Islet of Langerhans (tissue), 1 donor: ENCODE measurements at regions not wholly inside any gene's neighbourhood (a gene's known extent, or its start where the extent isn't known, plus 50 kb on each side); places are given as distances from the start of the nearest gene placed in this dataset.

Experiments
- FAIRE-seq: peaks from one replicate; lab custom pipeline; 2011; peaks lifted over from hg19 to GRCh38; lab: Jason Lieb, UNC

DNA sequence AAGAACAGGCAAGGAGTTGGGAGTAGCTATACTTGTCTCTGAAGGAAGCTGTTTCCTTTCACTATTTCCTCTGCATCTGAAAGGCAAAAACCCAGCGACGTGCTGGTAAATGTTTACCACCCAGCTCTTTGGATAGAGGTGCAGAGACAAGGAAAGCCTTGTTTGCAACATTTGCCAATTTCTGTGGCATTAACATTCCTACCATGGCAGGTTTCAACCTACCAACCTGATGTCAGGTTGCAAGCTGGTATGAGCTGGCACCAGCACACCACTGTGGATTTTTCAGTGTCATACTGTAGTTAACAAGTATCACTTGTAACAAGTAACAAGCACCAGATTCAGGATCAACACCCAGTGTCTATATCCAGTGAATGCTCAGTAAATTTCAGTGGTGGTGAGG lies 294.8 kb upstream of the TMPO start:
- no peak for FAIRE-seq

DNA sequence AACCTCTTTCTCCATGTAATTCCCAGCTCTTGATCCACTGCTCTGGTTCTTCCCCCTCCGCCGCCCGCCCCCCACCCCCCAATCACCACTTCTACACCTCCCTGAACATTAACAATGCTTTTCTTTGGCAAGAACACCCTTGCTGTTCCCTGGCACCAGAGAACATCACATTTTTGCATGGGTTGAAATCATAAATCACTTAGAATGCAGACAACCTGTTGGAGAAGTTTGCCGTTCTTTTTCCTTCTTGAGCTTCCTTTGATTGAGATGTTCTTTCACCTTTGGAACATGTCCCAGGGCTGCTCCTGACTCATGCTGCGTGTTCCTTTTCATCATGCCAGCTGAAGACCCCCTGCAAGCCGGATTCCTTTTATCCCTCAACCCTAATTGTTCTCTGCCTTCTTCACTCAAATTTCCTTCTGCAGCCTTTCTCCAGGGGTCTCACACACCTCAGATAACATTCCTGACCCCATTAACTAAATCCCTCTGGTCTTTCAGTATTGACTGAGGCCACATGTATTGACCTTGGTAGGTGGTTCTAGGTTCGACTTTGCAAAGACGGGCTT lies 294.1 kb upstream of the TMPO start:
- FAIRE-seq = no peak

DNA sequence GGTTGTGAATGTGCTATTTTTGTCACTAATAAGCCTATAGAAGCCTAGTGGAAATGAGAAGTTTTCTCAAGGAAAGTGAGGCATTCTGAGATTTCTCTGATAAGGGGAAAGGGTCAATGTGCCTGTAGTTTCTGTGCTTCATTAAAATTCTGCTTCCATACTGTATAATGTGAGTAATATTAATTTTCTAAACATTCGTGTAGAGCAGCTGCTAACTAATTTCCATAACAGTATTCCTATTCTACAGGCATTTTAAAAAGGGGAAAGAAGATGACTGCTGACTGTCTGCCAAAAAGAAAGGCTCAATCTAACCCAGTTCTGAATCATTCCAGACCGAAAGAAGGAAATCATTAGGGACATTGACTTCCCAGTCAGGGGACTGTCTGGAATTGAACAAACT lies 293.3 kb upstream of the TMPO start:
- FAIRE-seq = no peak

DNA sequence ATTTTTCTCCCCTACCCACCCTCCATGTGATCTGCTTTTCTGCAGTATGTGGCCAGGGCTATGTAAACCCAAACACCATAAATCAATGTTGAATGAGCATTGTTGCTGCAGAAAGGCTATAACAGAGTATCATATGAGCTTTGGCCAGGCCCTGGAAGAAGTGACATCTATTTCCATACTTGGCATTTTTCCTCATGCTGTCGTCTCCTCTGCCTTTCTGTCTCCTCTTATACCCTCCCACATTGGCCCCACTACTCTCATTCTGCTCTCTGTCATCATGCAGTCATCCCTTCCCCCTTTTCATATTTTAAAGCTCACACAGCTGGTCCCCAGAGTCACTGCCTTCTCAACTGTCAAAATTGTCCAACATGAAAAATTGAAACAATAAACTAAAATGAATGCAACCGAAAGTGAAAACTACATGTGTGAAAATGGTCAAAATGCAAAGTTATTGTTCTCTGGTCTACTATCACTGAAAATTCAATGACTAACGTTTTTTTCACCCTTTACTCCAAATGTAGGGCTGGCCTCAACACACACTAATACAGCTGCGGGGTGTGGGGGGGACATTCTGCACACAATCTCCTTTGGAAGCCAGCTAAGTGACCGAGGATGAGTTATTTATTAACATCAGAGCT lies 290.7 kb upstream of the TMPO start:
- no peak for FAIRE-seq

DNA sequence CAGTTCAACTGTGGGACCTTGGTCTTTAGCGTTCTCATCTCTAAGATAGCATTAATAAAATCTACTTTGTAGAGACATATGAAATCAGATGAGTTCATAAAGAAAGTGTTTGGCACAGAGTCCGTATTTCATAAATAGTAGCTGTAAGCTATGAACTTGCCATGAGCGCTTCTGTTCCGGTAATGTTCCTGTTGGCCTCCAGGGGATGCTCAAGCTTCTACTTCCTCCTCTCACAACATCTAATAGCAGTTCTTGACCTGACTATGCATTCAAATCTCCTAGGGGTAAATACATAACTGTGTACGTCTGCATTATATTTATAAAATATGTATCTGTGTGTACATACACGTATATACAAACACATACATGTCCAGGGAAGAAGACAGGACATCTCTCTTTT lies 288.2 kb upstream of the TMPO start:
- FAIRE-seq = no peak

DNA sequence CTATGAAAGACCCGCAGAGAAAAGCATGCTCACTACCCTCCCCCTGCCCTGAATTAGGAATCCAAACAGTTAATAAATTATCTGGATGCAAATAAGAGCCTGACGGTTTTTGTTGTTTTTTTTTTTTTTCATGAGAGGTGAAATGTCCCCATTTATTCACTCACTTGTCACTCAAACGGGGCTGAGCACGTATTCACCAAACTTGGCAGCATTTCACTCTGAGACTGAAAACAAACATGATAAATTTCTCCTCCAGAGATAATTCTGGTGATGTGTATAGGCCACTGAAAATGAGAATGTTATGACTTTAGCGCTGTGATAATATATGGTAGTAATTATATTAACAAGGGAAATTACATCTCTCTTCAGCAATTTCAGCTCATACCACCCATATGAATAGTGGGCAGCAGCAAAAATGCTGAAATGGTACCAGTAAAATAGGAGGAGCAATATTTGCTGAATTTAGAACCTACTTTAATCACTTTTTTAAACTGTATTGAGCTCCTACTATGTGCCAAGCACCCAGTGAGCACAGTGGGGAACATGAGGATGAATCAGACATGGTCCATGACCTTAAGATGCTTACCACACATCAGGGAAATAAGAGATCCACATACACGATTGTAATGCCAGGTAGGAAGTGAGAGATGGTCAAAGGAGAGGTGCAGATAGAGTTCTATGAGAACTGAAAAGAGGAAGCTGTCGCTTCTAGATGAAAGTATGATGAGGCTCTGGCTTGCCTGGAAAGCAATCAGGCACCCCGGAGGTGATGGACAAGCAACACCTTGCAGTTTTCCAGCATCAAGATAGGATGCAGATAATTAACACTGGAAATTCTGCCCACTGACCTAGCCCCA lies 286.5 kb upstream of the TMPO start:
- FAIRE-seq = no peak

DNA sequence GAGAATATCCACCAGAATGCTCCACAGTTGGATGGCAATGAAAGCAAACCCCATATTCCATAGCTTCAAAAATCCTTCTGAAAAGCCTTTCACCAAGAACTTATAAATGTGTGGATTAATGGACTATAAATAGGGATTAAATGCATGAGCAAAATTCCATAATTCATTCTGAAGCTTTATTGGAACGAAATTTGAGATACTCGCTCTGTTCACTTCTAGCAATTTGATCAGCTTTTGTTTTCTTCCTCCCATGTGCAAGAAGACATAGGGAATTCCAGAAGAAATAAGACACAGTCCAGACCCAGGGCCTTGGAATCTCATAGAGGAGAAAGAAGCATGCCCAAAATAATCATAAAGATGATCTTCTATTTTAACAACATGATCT lies 285.9 kb upstream of the TMPO start:
- FAIRE-seq = no peak

DNA sequence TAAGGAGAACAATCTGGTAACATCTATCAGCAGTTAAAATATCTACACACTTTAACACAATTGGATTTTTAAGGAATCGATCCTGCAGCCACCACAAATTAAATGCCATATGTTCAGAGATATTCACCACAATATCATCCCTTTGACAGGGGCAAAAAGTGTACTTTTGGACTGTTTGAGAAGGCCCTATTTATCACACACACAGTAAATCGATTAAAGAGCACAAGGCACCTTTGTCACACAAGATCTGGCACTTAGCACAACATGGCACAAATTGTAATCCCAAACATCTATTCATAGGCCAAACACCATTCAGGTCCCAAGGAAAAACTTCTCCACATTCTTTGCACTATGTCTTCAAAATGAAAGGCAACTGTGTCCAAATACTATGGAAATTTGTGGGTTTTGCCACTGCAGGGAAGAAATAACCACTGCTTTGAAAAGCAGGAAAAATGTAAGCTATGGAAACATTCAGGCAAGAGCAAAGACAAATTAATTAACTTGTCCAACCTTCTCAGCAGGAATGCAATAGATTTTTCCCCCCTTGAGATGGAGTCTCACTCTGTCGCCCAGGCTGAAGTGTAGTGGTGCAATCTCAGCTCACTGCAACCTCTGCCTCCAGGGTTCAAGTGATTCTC lies 282.5 kb upstream of the TMPO start:
- no peak for FAIRE-seq

DNA sequence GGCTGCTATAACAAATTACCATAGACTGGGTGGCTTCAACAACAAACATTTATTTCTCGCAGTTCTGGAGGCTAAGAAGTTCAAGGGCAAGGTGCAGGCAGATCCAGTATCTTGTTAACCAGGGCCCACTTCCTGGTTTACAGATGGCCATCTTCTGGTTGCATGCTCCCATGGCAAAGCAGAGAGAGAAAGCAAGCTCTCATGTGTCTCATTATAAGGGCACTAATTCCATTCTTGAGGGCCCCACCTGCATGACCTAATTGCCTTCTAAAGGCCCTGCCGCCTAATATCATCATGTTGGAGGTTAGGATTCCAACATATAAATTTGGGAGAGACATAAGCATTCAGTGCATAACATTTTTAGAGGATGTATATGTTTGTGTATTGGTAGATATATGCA lies 280.1 kb upstream of the TMPO start:
- no peak for FAIRE-seq

DNA sequence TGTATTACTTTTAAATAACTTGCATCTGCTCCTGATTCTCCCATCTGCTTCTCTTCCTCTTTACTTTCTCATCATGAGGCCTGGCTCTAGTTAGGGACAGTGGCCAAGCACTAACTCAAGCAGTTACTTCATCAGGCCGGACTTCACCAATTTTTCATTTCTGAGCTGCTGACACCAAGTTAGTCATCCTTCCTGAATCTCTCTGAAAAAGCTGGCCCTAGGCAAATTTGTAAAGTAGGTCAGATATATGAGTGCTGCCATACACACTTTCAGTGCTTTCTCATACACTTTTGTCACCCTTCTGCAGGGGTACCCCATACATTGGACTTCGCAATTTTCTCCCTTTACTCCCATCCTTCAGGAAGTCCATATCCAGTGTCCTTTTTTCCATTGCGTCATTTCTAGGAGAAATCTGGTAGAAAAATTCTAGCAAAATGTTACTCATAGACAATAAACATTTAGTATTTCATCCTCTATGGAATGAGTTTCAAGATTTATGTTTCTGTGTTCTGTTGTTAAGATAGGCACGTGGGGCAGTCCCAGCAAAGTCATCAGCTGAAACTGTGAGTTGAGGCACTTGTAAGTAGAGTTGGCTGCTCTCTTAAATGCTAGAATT lies 276.8 kb upstream of the TMPO start:
- no peak for FAIRE-seq

DNA sequence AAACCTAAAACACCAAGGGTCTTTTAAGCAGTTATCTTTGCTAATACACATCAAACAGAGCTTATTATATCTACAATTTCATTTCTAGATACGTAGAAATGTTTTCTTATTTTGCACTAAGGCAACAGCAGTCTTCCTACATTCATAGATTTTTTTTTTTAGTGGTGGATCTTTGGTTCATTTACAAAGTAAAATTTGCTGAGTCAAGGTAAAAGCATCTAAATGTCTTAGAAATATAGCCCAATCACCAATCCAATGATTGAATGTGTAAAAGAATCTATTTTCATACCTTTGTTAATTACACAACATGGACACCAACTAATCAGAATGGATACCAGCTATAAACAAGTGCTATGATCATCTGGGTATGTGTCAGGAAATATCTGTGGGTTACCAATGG lies 272.2 kb upstream of the TMPO start:
- FAIRE-seq = no peak

DNA sequence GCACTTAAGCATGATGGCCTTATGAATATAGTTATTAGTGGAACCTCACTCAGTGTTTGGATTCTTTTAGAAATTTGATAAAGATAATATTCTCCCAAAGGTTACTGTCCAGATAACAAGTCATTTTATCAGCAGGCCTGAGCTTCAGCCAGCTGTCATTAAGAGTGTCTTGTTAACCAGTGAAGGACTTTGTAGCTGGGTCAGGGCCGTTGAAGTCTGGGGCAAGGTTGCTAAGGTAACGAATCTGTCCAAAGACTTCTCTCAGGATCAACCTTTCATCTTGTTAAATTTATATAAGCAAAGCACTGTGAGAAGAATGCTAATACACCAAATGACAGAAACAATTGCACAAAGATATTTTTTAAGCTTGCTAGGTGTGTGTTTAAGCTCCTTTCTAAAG lies 271.3 kb upstream of the TMPO start:
- no peak for FAIRE-seq

DNA sequence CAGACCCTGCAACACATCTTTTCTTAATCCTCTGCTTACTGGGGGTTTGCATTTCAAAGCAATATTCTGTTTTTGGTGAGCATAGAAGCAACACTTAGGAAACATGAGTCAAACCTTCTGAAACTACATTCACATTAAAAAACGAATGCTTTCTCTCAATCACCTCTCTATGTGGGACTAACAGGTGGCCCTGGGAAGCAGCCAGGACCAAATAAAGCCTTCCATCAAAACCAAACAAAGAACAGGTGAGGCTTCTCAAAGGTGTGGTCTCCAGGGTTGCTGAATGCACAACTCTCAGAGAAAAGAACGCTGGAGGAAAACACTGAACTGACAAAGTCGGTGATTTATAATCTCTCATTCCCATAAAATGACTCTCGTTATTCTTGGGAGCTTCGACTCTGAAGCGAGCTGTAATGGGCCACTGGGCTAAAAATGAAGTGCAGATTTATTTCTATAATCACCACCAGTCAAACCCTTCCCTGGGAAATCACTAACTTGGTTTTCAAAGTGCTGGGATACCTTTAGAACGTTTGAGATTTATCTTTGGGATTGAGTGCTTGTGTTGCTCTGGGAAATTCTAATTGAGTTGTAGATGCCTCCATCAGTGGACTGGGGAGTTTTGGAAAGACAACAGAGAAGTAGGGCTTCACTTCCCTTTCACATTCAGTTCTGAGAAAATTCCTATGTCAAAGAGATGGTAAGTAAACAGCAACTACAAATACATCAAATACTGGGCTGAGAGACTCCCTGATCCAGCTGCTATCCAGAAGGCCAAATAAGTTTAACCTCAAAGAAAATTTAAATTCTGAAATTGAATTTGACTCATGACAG lies 262.0 kb upstream of the TMPO start:
- no peak for FAIRE-seq

DNA sequence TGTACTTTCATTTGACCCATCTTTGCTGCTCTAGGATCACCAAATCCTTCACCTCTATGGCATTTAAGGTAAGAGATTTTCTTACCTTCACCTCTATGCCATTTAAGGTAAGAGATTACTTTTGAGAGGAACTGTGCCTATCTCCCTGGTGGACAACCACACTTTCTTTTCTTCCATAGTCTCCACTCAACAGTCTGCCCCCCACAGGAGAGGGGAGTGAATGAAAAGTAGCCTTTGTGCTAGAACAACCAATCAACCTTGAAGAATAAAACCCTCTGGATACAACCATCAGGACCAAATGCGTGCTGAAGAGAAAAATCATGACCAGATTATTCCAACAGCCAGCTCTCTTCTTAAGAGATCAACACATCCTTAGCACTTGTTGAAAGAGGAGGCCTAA lies 258.6 kb upstream of the TMPO start:
- FAIRE-seq = no peak

DNA sequence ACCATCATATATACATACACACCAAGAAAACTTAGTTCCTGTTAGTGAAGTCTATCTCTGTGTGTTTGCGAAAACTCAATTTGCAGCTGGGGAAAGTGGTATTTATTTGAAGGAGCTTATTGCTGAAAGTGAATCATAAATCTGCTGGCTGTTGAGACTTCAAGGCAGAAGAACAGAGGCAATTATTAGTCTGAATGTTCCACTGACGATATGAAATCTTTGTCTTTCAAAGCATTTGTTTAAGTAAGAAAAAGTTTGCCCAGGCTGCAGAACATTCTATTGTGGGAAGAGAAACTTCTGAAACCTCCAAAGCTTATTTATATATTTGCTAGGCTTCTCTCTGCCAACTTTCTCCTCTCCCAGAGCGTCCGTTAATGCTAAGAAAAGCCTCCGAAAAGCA lies 255.7 kb upstream of the TMPO start:
- FAIRE-seq = no peak

DNA sequence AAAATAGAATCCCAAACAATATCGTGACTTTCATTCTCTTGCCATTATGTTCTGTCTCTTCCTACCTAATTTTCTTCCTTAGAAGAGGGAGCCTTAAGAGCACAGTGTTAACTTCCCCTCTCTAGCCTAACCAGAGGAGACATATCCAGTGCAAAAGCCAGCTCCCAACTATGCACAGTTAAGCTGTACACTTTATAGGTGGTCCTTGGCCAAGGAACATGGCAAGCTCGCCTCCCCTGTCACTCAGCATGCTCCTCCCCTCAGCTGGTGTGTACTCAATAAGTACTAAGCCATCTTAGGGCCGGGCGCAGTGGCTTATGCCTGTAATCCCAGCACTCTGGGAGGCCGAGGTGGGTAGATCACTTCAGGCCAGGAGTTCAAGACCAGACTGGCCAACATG lies 255.1 kb upstream of the TMPO start:
- FAIRE-seq = no peak

DNA sequence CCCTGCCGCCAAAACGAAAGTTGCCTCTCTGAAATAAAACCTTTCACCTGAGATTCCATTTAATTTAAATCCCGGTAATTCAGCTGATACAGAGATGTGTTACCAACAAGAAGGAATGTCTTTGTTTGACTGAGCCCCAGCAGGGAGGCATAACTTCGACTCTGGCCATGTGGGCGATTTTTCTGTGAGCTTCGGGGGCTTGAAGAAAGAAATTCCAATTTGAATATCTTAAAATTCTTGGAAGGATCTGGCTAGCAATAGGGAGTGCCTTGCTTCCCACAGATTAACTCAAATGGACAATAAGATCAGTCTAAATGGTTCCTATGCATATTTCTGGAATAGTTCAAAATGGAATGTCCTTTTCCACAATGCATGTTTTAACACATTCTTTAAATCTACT lies 252.5 kb upstream of the TMPO start:
- no peak for FAIRE-seq

DNA sequence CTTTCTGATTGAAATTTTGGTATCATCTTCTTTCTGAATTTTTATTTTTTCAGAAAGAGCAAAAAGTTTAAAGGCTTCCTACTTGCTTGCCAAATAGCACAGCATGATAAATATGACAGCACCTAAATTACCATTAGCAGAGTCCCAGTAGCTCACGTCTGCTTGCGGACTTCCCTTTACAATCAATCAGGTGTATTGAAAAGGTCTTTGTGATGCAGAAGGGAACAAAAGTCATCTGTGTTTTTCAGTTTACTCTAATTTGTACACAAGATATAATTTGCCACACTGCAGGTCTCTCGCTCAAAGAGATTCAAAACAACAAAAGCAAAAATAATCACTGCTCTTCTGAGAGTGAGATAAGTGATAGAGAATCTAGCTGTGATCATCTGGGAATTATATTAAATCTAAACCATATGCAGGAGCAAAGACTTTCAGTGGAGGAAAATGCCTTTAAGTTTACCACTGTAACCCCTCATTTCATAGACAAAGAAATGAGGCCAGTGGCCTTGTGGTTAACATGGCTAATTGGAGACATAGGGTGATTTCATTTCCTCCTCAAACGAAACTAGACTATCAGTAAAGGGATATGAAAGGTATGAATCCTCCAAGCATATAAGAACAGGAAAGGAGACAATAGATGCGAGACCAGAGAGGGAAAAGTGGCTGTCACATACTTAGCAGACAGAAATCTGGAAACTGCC lies 240.8 kb upstream of the TMPO start:
- no peak for FAIRE-seq

DNA sequence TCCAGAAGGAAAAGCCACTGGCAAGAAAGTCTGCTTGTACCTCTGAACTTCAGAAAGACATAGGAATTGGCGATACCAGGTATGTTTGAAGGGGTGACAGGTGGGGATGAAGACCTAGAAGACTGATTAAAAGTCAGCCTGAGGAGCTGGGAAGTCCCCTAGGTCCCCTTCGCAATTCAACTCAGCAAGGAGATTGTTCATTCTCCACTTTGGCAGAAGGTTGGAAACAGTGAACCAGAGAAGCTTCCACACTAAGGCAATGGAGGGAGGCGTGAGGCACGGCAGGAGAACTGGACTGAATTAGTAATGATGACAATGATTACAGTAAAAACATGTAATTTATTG lies 240.3 kb upstream of the TMPO start:
- no peak for FAIRE-seq

DNA sequence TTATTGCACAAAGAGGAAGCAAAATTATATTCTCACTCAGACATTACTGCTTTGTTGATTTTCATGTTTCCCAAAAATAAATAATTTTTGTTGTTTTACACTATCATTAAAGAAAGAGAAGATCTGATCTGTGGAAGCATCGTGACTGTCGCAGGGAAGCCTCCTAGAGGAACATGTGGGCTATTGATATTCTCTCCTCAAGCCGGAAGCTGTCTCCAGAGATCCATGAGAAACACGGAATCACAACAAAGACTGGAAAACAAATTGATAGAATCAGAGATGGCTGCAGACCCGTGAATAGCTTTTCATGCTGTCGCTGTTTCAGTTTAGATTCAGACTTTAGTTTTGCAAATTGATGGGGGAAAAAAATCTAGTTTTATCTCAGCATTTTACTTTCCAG lies 235.2 kb upstream of the TMPO start:
- no peak for FAIRE-seq

DNA sequence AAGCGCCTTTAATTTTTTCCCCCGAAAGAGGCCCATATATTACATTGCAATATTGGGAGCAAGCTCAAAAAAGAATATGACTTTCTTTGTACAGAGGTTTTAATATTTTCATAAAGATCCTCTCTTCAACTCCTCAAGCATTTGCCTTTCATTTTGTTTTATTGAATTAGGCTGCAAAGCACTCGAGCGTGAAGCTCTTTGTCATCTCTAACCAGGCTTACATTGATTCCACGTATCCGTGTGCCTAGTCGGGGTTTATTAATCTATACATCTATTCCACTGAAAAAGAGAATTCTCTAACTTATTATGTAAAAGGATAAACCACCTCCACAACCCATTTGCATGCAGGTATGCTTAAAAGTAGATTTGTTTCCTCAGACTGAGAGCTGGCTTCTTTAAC lies 234.8 kb upstream of the TMPO start:
- FAIRE-seq = no peak

DNA sequence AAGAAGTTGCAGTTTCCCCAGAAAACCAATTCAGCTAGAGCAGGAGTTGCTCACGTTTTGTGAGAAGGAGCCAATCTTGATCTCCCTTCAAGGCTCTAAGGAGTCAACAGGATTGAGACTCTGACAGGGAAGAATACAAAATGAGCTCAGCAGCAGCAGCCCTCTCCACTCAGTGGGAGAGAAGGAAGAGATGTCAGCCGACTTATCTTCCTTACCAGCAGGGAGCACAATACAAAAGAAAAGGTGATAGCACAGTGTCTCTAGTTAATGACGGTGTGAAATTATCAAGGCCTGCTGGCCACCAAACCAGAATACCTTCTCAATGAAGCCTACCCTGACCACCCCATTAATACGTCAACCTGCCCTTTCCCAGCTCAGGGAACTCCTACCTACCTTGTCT lies 223.6 kb upstream of the TMPO start:
- FAIRE-seq = no peak
